ENCODE measurements at regions not wholly inside any gene's neighbourhood (a gene's known extent, or its start where the extent isn't known, plus 50 kb on each side); places are given as distances from the start of the nearest gene placed in this dataset.

DNA sequence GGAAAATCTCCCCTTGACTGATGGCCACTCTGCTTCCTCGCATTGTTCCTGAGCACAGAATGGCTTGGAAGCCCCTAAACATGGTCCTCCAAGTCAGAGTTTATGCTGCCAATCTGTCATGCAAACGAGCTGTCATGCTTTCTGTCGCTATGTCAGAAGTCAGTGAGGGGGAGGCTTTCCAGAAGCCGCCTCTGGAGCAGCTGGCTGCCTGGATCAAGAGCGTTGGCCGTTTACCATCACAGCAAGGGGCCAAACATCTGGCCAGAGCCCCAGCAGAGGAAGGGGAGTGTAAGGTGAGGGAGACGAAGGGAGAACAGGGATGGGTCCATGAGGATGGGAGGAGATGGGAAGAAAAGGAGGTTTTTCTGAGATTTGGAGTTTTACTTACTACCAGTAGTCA lies 372.6 kb upstream of the NR2F2 start:
- no peak for DNase-seq

DNA sequence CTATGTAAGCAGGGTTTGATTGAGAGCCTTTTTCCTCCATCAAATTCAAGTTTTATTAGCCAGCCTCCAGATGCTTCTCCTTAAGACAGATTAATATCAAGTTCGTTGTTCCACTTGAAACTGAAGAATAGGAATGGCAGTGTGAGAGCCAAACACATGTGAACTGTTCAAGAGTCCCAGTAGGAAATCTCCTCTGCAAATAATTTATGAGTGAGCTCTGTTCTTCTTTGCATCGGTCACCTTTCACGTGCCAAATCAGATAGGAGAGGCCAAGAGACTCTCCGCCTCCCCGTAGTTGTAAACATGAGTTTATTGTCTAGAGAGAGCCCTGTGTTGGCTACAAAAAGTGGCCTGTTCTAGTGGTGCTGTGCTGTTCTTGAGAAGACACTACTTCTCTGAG lies 372.1 kb upstream of the NR2F2 start:
- DNase-seq = no peak

DNA sequence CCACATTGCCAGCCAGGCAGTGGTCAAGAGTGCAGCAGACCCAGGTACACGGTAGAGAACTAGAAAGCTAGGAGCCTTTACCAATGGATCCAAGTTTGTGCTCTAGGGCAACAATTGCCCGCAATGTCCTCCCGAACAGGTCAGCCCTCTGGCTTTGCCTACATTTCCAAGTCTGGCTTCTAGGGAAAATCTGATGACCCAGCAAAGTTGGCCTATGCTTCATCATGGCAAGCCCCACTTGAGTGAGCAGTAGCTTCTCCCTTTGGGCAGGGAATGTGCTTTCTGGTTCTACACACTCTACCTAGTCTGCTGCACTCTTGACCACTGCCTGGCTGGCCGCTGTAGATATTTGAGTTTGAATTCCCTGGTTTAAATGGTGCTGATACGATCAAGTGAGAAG lies 361.6 kb upstream of the NR2F2 start:
- DNase-seq = no peak

DNA sequence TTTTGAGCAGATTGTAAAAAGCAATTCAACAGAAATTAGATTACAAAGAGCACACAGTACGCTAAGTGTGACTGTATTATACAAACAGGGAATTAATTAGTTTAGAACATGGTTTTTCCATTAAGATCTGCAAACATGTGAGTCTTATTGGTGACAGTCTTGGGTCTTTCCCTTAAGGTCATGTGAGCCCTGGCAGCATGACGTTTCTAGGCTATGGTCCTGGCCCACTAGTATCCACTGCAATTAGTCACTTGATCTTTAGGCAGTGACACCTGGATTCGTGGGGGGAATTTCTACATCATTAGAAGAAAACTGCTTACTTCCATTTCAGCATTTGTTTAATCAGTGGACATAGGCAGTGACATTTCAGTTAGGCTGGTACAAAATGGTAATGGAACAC lies 360.2 kb upstream of the NR2F2 start:
- no peak for DNase-seq

DNA sequence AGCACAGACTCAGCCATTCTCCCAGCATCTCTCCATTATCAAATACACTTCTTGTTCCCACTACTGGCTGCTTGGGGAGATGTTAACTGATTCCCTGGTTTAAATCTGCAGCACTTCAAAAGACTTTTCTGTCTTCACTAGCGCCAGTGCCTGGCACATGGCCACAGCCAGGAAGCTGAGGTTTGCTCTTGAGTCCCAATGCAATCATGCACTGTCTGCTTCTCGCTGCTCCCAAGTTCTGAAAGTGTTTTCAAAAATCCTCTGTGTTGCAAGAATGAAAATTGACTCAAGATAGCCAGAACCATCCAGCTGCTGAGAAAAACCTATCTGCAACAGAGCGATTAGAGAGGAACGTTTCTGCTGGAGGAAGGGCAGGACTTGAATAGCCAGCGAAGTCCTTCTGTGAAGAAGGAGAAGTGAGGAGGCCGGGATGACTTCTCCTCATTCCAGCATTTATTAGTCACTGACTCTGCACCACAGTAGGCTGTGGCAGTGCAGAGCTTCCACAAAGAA lies 358.4 kb upstream of the NR2F2 start:
- no peak for DNase-seq

DNA sequence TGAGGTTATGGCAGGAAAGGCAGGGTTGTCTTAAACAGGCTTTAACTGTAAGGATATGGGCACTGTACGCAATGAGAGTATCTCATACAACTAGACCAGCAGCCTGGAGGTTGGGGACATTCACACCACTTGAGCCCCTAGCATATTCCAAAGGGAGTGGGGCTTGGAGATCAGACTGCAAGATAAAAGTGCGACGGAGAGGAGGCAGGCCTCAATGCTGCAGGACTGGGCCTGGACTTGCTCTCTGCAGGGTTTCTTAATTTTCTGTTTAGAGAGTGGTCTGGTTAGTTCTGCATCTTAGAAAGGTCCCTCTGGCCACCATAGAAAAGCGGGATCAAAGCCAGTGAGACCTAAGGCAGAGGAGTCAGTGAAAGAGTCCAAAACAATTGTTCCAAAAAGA lies 357.7 kb upstream of the NR2F2 start:
- DNase-seq = no peak

DNA sequence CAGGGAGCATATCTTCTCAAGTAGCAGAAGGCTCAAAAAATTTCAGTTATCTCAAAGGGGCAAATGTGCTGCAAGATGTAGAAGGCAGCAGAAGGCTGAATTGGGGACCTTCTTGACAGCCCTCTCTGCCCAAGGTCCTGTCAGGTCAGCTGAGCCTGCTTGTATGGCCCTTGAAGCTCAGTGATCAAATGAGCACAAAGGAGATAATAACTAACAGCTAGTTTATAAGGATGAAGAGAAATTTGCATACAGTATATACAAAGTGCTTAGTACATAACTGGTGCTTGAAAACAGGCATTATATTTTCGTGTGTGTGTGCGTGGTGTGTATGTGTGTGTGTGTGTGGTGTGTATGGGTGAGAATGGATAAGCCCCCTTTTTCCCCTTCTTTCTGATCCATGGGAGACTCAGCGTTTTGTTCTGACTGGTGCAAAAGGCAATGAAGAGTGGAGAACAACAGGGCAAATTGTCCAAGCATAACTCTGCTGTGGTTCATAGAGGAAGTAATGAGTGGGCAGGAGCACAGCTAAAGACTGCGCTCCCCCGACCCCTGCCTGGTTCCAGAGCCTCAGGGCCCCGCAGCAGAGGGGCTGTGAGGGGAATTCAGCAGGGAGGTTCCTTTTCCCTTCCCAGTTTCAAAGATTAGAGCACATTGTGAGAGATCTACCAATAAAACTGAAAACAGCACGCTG lies 356.8 kb upstream of the NR2F2 start:
- no peak for DNase-seq

DNA sequence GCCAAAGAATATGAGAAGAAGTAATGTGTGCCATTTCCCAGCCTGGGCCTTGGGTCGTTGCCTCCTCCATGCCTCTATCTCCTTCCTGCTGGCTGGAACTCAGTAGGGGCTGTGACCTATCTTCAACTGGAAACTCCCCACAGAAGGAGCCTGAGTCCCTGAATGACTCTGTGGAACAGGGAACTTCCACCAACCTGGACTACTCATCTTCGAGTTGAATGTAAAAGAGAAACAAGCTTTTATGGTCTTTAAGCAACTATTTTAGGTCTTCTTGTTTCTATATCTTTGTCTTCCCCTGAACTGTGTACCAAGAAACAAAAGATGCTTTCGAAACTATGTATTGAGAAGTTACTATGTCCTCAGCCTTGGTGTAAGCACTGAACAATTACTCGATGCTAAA lies 355.3 kb upstream of the NR2F2 start:
- DNase-seq = no peak

DNA sequence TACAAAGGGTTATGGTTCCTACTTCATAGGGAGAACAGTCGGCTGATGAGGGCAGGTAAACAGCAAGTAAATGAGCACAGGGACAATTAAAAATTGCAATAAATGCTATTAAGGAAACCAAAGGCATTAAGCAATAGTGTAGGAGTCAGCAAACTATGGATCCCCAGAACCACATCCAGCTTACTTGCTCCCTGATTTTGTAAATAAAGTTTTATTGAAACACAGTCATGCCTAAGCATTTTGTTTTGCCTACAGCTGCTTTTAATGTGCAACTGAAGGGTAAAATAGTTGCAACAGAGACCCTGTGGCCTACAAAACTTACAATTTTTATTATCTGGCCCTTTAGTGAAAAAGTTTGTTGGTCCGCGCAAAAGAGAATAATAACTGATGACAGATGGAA lies 351.2 kb upstream of the NR2F2 start:
- DNase-seq = no peak

DNA sequence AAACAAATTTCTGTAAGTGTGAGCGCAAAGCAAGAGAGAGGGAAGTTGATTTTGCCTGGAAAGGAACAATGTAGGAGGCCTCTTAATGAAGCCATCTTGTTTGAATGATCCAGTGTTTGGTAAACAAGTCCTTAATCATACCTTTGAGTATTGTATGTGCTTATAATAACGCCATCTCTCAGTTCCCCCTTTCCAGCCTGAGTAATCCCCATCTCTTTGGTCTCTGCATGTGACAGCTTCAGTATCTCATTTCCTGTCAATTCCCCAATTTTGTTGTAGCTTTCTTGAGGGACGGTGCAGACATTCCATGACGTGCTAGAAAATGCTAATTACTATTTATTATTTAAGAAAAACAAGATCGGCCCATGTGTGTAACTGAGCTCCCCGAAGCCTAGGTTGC lies 349.3 kb upstream of the NR2F2 start:
- DNase-seq = no peak

DNA sequence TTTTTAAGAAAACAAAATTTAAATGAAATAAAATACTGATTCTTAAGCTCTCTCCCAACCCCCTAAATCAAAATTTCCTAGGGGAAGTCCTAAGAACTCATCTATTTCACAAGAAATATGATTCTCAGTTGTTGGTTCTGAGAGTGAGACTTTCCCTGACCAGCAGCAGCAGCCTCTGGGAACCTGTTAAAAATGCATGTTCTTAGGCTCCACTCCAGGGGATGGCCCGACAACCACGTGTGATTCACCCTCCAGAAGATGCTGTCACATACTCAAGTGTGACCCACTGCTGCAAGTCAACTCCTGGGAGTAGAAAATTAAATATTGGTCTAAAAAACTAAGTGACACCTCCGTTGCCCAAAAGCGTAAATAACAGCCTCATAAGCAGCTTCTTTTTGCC lies 343.2 kb upstream of the NR2F2 start:
- DNase-seq = no peak

DNA sequence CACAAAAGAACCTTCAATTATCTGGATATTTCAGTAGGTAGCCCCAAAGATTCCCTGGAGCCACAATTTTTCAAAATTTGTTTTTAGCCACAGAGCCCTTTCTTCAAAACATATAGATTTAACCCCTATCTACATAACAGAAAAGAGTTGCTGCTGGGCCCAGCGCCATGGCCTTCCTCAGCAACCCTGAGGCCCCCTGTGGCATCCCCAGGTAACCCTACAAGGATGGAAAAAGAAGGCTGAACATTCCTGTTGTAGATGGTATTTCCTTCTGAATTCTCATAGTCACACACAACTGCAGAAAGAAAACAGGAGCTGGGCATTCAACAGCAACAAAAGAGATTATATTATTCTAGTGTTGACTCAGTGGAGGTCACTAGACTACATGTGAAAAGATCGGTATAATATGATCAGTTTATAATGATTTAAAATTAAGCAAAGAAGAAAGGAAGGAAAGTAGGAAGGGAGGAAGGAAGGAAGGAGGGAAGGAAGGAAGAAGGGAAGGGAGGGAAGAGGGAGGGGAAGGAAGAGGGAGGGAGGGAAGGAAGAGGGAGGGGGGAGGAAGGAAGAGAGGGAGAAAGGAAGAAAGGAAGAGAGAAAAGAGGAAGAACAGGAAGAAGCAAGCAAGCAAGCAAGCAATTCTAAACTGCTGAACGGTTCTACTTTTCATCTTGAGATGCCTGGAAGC lies 342.5 kb upstream of the NR2F2 start:
- no peak for DNase-seq

DNA sequence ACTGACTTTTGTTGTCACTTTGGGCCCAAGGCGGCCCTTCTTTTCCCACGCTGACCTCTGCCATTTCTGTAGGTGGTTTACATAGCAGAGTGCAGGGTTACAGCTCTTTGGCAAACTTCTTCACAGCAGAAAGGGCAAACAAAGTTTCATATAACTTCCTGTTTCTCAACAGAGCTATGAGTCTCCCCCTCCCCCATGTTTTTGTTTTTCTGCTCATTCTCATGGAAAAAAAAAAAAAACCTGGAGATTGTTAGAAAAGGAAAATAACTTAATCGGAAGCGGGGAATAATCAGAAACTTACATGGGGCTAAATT lies 342.0 kb upstream of the NR2F2 start:
- DNase-seq = no peak

DNA sequence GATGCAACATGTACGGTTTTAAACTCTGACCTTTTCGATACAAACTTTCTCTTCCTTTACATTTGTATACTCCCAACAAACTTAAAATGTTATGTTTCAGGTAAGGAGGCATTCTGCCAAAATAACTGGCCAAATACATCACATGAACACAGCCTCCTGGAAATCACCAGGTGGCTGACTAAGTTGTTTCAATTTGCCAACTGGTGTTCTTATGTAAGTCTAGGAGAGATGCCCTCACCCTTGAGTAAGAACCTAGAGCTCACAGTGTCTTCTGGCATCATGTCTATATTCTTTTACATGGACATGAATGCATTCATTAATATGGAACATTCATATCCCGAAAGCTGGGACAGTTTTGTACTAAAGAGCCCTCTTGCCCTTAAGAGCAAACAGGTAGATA lies 341.1 kb upstream of the NR2F2 start:
- no peak for DNase-seq

DNA sequence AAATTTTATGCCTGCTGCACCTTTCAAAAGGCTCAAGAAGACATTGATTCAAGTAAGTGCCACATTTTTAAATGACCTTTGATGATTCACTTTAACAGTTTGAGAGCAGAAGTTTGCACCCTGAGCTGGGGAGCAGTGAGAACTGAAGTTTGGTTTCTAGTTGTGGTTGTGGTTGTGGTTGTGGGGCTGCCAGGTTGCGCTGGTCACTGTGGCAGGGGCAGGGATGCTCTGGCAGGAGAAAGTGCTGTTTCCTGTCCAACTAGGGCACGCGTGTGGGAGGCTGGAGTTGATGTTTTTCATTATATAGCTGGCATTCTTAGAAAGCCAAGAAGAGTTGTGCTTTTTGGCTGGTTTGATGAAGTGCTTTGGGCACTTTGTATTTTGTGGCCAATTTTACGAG lies 339.7 kb upstream of the NR2F2 start:
- DNase-seq = no peak

DNA sequence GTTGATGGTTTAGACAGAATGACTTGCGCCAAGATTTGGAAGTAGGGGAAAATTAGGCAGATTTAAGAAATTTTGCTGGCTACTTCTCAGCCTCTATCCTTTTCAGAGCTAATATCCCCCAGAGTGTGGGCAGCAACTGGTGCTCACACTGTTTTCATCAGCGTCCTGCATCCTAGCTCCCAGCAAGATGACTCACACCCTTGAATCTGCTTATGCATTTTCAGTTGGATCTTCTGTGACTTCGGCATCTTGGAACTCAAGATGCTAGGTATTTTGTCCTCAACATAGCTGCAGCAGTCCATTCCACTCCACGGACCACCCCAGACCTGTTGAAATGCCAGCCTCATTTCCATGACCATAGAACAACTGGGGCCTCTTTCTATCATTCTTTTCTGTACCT lies 336.1 kb upstream of the NR2F2 start:
- DNase-seq = no peak

DNA sequence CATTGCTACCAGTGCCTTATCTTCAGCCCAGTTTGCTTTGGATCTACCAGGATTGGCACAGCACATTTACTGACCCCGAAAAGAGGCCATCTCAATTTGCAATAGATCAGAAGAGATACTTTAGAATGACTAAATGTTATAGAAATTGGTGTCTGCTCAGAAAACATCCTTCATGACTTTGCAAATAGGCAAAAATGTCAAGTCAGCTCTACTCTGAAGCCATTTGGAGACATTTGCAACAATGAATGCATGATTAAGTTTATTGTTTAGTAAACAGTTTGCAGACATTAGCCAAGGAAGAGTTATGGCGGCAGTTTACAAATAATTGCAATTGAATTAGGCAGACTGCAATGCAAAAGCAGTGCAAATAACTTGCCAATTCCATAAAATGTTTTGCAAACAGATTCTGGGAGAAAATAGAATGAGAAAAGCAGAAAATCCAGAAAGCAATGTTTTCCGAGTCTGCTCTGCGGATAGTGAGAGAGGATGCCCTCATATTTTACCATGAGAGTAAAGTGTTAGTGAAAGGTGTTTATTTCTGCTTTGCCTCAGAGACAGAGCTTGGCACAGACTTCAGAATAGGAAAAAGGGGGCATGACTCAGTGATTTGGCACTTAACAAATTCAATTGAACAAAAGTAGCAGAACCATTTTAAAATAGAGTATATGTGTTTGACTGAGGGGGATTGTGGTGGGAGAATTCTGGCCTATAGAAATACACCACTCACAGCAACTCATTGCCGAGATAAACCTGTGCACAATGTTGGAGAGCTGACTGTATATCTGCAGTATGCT lies 334.9 kb upstream of the NR2F2 start:
- no peak for DNase-seq

DNA sequence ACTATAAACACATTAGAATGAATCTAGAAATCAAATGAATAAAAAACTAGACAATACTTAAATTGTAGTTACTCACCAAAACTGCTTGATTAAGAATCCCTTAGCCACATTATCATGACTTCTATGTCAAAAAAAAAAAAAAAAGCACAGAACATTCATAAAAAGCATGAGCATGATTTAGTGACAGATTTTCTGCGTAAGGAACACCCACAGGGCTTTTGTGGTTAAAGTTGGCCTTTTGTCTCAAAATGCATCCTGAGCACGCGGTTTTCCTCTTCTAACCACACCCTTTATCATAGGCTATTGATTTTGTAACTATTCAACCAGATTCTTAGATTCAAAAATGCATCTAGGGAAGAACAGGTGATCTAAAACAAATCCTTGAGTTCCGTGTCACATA lies 334.0 kb upstream of the NR2F2 start:
- DNase-seq = peak; percentile 26

DNA sequence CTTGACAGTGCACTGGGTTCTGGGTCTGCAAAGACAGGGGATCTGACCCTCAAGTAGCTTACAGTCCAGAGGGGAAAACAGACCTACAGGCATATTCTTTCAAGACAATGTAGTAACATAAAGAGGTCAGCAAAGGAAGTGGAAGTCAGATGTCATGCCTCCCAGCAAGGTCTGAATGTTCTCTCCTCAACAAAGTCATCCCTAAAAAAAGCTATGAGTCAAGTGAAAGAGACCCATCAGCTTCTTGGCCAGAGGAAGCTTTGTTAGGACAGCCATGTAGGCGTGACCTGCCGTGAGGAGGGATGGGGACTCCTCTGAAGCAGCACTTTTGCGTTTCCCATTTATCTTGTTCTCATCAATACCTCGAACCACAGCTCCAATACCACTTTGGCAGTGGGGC lies 331.6 kb upstream of the NR2F2 start:
- no peak for DNase-seq

DNA sequence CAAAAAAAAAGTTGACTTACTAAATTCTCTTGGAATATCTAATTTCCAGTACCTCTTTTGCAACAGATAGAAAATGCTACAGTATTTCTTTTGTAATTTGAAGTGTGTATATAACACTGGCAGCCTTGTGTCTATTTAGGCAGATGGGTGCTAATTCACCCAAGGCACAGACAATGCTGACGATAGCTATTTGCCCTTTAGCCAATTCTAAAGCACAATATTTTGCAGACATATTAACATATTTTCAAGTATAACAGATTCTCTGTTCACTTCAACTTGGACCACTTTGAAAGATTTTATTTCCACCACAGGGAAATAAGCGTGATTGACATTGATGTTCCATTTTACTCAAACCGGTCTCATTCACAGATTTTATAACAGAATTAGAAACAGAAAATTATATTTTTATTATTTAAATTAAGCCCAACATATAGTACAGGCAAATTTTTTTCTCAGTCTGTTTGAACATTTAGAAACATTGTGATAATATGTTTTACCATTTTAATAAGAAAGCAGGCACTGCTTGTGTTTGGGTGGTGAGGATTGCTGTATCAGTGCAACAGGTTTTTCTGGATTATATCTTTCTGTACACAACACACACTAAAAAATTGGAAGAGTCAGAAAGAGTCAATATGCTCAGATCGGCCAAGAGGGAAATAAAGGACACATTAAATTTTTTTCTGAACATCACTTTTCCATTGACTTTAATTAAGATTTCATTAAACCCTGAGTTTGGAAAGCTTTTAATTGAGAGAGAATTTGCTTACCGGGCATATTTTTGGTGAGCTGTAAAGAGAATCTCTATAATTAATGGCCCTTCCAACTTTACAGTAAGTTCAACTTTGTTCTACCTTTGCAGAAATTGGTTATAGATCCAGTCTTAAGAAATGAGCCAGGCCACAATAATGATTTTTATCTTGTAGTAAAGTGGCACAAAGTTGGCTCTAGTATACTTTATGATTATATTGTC lies 327.3 kb upstream of the NR2F2 start:
- no peak for DNase-seq

DNA sequence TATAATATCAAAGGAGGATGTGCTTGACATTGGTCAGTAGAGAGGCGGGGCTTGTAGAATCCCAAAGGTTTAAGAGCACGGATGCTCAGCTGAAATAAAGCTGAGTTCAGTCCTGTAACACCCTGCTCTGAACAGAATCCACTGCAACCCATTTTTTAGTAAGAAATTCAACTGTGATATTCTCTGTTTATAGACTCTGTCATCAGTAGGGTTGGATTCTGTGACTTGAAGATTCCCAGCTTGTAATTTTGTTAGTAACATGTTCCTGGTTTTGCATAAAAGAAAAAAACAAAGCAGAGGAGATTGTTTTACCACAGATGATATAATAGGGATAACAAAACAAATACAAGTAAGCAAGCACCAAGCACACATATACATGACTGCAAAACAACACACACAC lies 324.6 kb upstream of the NR2F2 start:
- no peak for DNase-seq

DNA sequence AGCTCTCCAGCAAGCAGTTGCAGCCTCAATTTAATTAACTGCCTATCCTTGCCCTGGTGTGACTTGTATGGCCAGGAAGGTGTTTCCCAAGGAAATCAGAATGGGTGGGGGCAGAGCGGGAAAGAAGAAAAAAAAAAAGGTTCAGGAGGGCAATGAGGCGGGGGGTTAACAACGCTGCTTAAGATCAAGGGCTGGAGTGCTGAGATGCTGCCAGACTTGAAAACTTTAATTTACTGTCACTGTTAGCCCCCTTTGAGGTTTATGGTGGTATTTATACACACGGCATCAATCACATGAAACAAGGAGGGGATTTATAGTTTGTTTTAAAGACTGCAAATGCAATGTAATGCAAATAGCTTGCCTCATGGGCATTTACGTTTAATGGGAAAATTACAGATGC lies 319.4 kb upstream of the NR2F2 start:
- no peak for DNase-seq

DNA sequence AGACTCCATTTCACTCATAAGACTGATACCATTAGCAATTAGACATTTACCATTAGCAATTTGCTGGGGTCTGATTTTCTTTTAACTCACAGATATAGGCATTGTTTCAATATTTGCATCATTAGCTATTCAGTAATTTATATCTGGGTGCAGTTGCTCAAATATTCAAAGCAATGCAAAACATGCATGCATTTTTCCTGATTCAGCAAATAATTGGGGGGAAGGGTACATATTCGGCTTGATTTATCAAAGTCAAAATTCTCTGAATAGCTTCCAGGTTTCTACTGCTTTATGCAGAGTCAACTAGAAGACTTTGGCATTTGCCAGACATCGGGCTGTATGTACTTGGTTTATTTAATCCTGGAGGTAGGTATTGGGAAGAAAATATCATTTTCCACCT lies 315.6 kb upstream of the NR2F2 start:
- DNase-seq = no peak
